ENCODE measurements at regions not wholly inside any gene's neighbourhood (a gene's known extent, or its start where the extent isn't known, plus 50 kb on each side); places are given as distances from the start of the nearest gene placed in this dataset.

GRCh38 chr11:69943506-69943905 is 124.3 kb upstream of the FGF3 start:
- TF ChIP-seq RFX5 (IDR thresholded peaks at IDR 0.05; ENCODE audit: borderline replicate concordance, low read depth, low read length) = no peak
- TF ChIP-seq RXRA (IDR thresholded peaks at IDR 0.05; ENCODE audit: insufficient read depth, low read depth, low read length) = no peak
- no peak for TF ChIP-seq NRF1 (IDR thresholded peaks at IDR 0.05; ENCODE audit: low read depth, low read length)
- TF ChIP-seq JUN (IDR thresholded peaks at IDR 0.05; ENCODE audit: low read depth, low read length) = no peak
- TF ChIP-seq TAF1 (IDR thresholded peaks at IDR 0.05; ENCODE audit: low read depth, low read length) = no peak
- TF ChIP-seq, protein P1, sequence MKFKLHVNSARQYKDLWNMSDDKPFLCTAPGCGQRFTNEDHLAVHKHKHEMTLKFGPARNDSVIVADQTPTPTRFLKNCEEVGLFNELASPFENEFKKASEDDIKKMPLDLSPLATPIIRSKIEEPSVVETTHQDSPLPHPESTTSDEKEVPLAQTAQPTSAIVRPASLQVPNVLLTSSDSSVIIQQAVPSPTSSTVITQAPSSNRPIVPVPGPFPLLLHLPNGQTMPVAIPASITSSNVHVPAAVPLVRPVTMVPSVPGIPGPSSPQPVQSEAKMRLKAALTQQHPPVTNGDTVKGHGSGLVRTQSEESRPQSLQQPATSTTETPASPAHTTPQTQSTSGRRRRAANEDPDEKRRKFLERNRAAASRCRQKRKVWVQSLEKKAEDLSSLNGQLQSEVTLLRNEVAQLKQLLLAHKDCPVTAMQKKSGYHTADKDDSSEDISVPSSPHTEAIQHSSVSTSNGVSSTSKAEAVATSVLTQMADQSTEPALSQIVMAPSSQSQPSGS (IDR thresholded peaks at IDR 0.05; ENCODE audit: low read length) = no peak
